IPS DF 6.9 (cell line): ENCODE measurements at regions not wholly inside any gene's neighbourhood (a gene's known extent, or its start where the extent isn't known, plus 50 kb on each side); places are given as distances from the start of the nearest gene placed in this dataset.
"Not testable (repeated sequence)": the region's sequence is repeated elsewhere in the genome, so short reads cannot be mapped to it uniquely, and the experiment has no call there.

Experiments
- DNase-seq: peaks from one replicate; pipeline ENCODE4 v3.0.0-alpha.2; 2013; ENCODE audit warnings: low read depth, low spot score
- H3K27ac ChIP-seq: one replicate; pipeline ENCODE4 v1.5.1; 2013; ENCODE audit warnings: low read length, control low read depth
- H3K27me3 ChIP-seq: 2 replicates; pipeline ENCODE4 v1.6.1; 2013; ENCODE audit warnings: mild to moderate bottlenecking, low read length; ENCODE audit not compliant: control insufficient read depth, insufficient read depth
- H3K36me3 ChIP-seq: 2 replicates; pipeline ENCODE4 v1.6.1; 2013; ENCODE audit warnings: low read length; ENCODE audit not compliant: control insufficient read depth, insufficient read depth
- H3K4me1 ChIP-seq: 2 replicates; pipeline ENCODE4 v1.6.1; 2013; ENCODE audit warnings: low read length; ENCODE audit not compliant: control insufficient read depth, insufficient read depth
- H3K4me3 ChIP-seq: 2 replicates; pipeline ENCODE4 v1.5.1; 2013; ENCODE audit warnings: mild to moderate bottlenecking, low read length
- H3K9me3 ChIP-seq: 2 replicates; pipeline ENCODE4 v1.6.1; 2013; ENCODE audit warnings: low read length, inconsistent platforms; ENCODE audit not compliant: control insufficient read depth, insufficient read depth
- WGBS: extraction: QIAGEN DNeasy Blood & Tissue Kit; methylation state at CpG from one replicate; pipeline ENCODE4 v1.1.7; 2013; ENCODE audit warnings: mixed read lengths, missing lambda C conversion rate; ENCODE audit not compliant: insufficient read length, insufficient coverage; 5-methylcytosine and 5-hydroxymethylcytosine counted together

DNA sequence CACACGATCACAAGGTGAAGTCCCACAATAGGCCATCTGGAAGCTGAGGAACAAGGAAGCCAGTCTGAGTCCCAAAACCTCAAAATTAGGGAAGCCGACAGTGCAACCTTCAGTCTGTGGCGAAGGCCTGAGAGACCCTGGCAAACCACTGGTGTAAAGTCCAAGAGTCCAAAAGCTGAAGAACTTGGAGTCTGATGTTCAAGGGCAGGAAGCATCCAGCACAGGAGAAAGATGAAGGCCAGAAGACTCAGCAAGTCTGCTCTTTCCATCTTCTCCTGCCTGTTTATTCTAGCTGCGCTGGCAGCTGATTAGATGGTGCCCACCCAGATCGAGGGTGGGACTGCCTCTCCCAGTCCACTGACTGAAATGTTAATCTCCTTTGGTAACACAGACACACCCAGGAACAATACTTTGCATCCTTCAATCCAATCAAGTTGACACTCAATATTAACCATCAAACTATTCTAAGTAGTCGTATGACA lies 112.3 kb downstream of the MYCN start:
- H3K9me3 ChIP-seq, H3K4me3 ChIP-seq, H3K27me3 ChIP-seq, H3K4me1 ChIP-seq, H3K27ac ChIP-seq, DNase-seq, H3K36me3 ChIP-seq: not testable (repeated sequence)
- WGBS, result no CpG with 5 or more reads among the region's 6 CpGs

- Histone ChIP-seq H3K9me3 (no peaks in the 10 kb centered on the region), H3K27ac (no peak overlapping the region), H3K27me3 (no peaks in the 10 kb centered on the region), H3K4me3 (no peak overlapping the region), H3K36me3 (no peaks in the 10 kb centered on the region), H3K4me1 (no peaks in the 10 kb centered on the region)
- DNase-seq, result no peak
- no CpG with 5 or more reads among the region's 6 CpGs for WGBS
These were observed 111.7 kb downstream of the MYCN start for GRCh38 chr2:16051841-16052564.

DNA sequence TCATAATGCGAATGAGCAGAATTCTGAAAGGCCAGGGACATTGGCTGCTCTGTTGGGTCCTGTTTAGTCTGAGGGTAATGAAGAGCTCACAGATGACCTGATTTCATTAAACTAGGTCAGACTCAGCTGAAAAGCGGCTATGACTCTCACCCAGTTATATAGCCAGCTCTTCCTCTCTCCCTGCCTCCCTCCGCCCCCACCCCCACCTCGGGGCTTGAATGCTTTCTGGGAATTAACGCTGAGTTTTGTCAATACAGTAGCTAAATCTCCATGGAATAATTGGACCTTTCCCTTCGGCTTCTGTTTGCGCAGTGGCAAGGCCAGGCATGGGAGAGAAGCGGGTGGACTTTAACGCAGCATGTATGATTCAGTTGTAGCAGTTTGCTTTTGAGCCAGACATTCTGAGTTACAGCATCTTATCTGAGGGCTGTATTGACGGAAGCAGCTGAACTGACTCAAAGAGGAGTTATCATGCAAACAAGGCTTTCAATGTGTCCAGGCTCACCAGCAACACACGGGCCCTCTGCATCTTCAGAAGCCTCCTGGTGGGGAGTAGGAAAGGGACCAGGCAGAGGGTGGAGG lies 110.6 kb downstream of the MYCN start:
- DNase-seq, result no peak
- Histone ChIP-seq H3K27me3 (no peaks in the 10 kb centered on the region), H3K36me3 (no peaks in the 10 kb centered on the region), H3K4me3 (no peak overlapping the region), H3K27ac (no peak overlapping the region), H3K9me3 (no peaks in the 10 kb centered on the region), H3K4me1 (no peaks in the 10 kb centered on the region)
- no CpG with 5 or more reads among the region's 11 CpGs for WGBS

DNA sequence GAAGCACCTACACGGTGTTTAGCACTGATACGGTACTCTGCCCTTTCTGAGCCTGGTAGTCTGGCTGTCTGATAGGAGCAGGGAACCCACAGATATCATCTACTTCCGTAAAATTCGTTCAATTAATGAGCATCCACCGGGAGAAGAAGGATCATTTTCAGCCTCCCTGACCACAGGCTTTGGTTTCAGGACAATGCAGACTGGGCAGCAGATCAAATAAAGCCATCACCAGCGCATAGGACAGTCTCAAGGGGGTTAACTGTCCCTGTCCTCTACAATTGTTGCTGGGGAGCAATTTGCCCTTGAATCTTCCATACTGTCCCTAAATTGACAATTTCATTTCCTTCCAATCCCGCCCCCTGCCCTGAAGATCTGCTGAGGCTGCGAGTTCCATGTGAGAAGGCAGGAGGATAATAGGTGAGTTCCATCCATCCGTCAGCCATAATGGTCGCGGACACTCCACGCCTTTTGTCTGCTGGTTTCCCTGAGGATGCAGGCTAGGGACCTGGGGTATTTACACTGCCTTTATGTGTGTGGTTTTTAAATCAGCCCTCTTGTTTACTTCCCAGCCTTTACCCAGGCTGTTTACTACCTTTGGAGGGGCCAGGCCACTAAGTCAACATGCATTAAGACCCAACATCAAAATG lies 110.0 kb downstream of the MYCN start:
- no CpG with 5 or more reads among the region's 12 CpGs for WGBS
- Histone ChIP-seq H3K4me3 (no peak overlapping the region), H3K27me3 (no peaks in the 10 kb centered on the region), H3K9me3 (no peaks in the 10 kb centered on the region), H3K27ac (no peak overlapping the region), H3K4me1 (no peaks in the 10 kb centered on the region), H3K36me3 (no peaks in the 10 kb centered on the region)
- no peak for DNase-seq

- WGBS, result no CpG with 5 or more reads among the region's 7 CpGs
- H3K27me3 ChIP-seq, result no peaks in the 10 kb centered on the region
- no peaks in the 10 kb centered on the region for H3K36me3 ChIP-seq
- H3K4me1 ChIP-seq, result no peaks in the 10 kb centered on the region
- no peak for DNase-seq
- H3K9me3 ChIP-seq, result no peaks in the 10 kb centered on the region
- no peak overlapping the region for H3K27ac ChIP-seq
- H3K4me3 ChIP-seq, result no peak overlapping the region
These were observed 109.1 kb downstream of the MYCN start for GRCh38 chr2:16049406-16049805.

- no peak overlapping the region for H3K27ac ChIP-seq
- no peaks in the 10 kb centered on the region for H3K36me3 ChIP-seq
- H3K4me1 ChIP-seq, result no peaks in the 10 kb centered on the region
- H3K9me3 ChIP-seq, result no peaks in the 10 kb centered on the region
- DNase-seq, result no peak
- H3K4me3 ChIP-seq, result no peak overlapping the region
- no peaks in the 10 kb centered on the region for H3K27me3 ChIP-seq
- WGBS, result no CpG with 5 or more reads among the region's 4 CpGs
These were observed 108.1 kb downstream of the MYCN start for GRCh38 chr2:16048466-16048865.

DNA sequence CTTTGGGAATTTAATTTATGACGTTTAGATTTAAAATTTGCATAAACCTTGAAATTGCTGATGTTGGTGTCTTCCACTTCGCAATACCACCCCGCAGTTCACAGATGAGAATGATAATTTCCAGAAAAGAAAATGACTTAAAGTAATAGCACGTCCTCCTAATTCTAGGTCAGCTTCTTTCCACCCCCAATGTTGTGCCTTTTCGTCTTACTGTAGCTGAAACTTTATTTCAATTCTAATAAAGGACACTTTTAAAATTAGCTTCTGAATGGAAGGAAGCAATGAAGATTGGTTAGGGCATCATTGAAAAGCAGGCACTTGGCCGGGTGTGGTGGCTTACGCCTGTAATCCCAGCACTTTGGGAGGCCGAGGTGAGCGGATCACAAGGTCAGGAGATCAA lies 107.4 kb downstream of the MYCN start:
- DNase-seq, result no peak
- Histone ChIP-seq H3K36me3 (no peaks in the 10 kb centered on the region), H3K27me3 (no peaks in the 10 kb centered on the region), H3K4me3 (no peak overlapping the region), H3K27ac (no peak overlapping the region), H3K9me3 (no peaks in the 10 kb centered on the region), H3K4me1 (no peaks in the 10 kb centered on the region)
- WGBS, result 100% methylated on average over 1 of the region's 9 CpGs

- Histone ChIP-seq H3K4me3 (no peak overlapping the region), H3K27ac (no peak overlapping the region), H3K9me3 (no peaks in the 10 kb centered on the region), H3K36me3 (no peaks in the 10 kb centered on the region), H3K27me3 (no peaks in the 10 kb centered on the region), H3K4me1 (no peaks in the 10 kb centered on the region)
- no CpG with 5 or more reads among the region's 2 CpGs for whole genome bisulfite sequencing
- no peak for DNase-seq
These were observed 106.3 kb downstream of the MYCN start for GRCh38 chr2:16046649-16047048.

DNA sequence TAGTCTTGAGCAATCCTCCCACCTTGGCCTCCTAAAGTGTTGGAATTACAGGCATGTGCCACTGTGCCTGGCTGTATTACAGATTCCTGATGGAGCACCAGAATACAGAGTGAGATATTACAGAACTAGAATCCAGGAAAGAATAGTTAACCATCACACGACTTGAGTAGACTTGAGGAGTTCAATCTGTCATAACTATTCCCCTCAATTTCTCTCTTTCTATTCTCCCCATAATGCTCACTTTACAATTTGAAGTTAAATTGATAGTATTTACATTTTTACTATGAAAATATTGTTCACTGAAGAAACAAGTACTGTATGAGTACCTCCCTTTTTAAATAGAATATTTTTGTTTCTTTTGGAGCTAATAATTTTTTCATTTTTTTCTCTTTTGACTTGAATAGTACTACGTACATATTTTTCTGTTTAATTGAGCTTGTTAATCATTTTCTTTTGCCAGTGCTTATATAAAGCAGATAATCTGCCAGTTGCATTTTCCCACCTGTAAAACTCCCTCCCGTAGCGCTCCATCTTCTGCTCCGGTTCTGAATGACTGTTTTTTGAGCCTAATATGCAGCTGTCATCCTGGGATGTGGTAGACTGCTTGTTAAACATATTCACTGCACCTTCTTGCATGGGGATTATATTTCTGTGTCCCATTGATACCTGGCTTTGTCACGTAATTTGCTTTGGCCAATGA lies 105.5 kb downstream of the MYCN start:
- no peak for DNase-seq
- Histone ChIP-seq H3K36me3 (no peaks in the 10 kb centered on the region), H3K4me1 (no peaks in the 10 kb centered on the region), H3K27me3 (no peaks in the 10 kb centered on the region), H3K9me3 (no peaks in the 10 kb centered on the region), H3K4me3 (no peak overlapping the region), H3K27ac (no peak overlapping the region)
- WGBS, result no CpG with 5 or more reads among the region's 6 CpGs

DNA sequence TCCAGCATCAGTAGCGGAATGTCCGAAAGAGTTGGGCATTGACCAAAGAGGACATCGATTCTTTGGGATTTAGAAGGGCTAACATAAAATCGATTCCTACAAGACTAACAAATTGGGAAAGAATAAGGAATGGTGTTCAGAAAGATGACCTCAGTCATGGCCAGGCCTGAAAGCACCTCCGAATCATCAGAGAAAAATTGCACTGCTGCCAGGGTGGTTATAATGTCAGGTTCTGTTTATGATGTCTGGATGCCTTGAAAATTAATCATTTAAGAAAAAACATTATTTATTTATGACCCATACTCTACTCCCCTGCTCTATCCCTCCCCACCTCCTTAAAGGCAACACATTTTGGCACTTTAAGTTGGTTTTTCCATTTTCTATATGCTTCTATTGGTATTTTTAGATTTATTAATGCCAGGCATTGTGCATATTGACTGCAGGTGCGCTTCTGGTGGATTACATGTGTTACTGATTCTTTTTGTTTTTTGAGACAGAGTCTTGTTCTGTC lies 104.7 kb downstream of the MYCN start:
- no CpG with 5 or more reads among the region's 6 CpGs for WGBS
- no peak overlapping the region for H3K27ac ChIP-seq
- H3K27me3 ChIP-seq, result no peaks in the 10 kb centered on the region
- H3K36me3 ChIP-seq, result no peaks in the 10 kb centered on the region
- no peaks in the 10 kb centered on the region for H3K4me1 ChIP-seq
- no peaks in the 10 kb centered on the region for H3K9me3 ChIP-seq
- H3K4me3 ChIP-seq, result no peak overlapping the region
- DNase-seq, result no peak
